Esophagus muscularis mucosa (tissue), 4 donors: ENCODE measurements at regions not wholly inside any gene's neighbourhood (a gene's known extent, or its start where the extent isn't known, plus 50 kb on each side); places are given as distances from the start of the nearest gene placed in this dataset.
"Not testable (repeated sequence)": the region's sequence is repeated elsewhere in the genome, so short reads cannot be mapped to it uniquely, and the experiment has no call there.

Source experiments
- DNase-seq: peaks from one replicate; pipeline ENCODE4 v3.0.0-alpha.2; 2017; ENCODE audit errors: extremely low spot score
- H3K27ac ChIP-seq, 4 donors: fragments of 200-600 bp; sonication (generic); replicated peaks in 1 of 4; 1 replicate in 3 of 4; 2 replicates in 1 of 4; pipeline ENCODE4 v1.5.1; 2016 to 2019; ENCODE audit warnings: mild to moderate bottlenecking in 1 of 4
- H3K27me3 ChIP-seq, 4 donors: fragments of 200-600 bp; sonication (generic); one replicate each; pipeline versions ENCODE4 v1.5.1 to v1.6.0; 2016 to 2019
- H3K36me3 ChIP-seq, 4 donors: fragments of 200-600 bp; sonication (generic); one replicate each; pipeline ENCODE4 v1.5.1; 2016 to 2019
- H3K4me1 ChIP-seq, 4 donors: fragments of 200-600 bp; sonication (generic); one replicate each; pipeline ENCODE4 v1.5.1; 2016 to 2019
- H3K4me3 ChIP-seq, 4 donors: fragments of 200-600 bp; sonication (generic); 1 replicate in 2 of 4; 2 replicates in 2 of 4; pipeline ENCODE4 v1.5.1; 2016 to 2019; ENCODE audit warnings: mild to moderate bottlenecking in 4 of 4, moderate library complexity in 1 of 4
- H3K9me3 ChIP-seq, 4 donors: fragments of 200-600 bp; sonication (generic); 1 replicate in 3 of 4; 2 replicates in 1 of 4; pipeline ENCODE4 v1.5.1; 2016 to 2019
- CTCF ChIP-seq, 3 experiments: fragments of 200-600 bp in 2 of 3; fragments of 450-650 bp in 1 of 3; sonication (generic) in 2 of 3; IDR thresholded peaks; one replicate each; pipeline ENCODE4 v1.5.1; 2017 to 2019; ENCODE audit warnings: antibody characterized with exemption in 3 of 3, mild to moderate bottlenecking in 2 of 3, moderate library complexity in 1 of 3
- EP300 ChIP-seq: sonication (generic); formaldehyde crosslinking; IDR thresholded peaks from one replicate; pipeline ENCODE4 v1.6.1; 2017; ENCODE audit warnings: antibody characterized with exemption
- POLR2A ChIP-seq: fragments of 450-650 bp; IDR thresholded peaks from one replicate; pipeline ENCODE4 v1.6.1; 2017; ENCODE audit warnings: antibody characterized with exemption, moderate library complexity, mild to moderate bottlenecking, low read depth
- POLR2AphosphoS5 ChIP-seq, 2 donors: sonication (generic); formaldehyde crosslinking; IDR thresholded peaks; one replicate each; pipeline ENCODE4 v1.6.1; 2017; ENCODE audit warnings: antibody characterized with exemption in 2 of 2
- WGBS: methylation state at CpG from one replicate; pipeline ENCODE4 v1.1.5; 2018; 5-methylcytosine and 5-hydroxymethylcytosine counted together
- intact Hi-C: fragments of 100-400 bp; cut with DNase I; formaldehyde crosslinking; loops from one replicate; pipeline ENCODE4 v1.15.1; 2023

- intact Hi-C loops: no loop called here
- DNase-seq: no peak
- H3K27me3 ChIP-seq: no peaks in the 10 kb centered on the region
- no peaks in the 10 kb centered on the region for H3K9me3 ChIP-seq
- no peak for TF ChIP-seq POLR2A
- no peak for TF ChIP-seq EP300
- no peak for TF ChIP-seq CTCF (IDR thresholded peaks at IDR 0.05)
- TF ChIP-seq POLR2AphosphoS5 (IDR thresholded peaks at IDR 0.05): no peak
- 93% methylated on average over 6 of the region's 6 CpGs for WGBS
- no peak overlapping the region for H3K4me3 ChIP-seq
- no peak overlapping the region for H3K27ac ChIP-seq
- H3K4me1 ChIP-seq: peaks cover 0 to 18% (median 14%) of the 10 kb centered on the region in 4 donors
- no peaks in the 10 kb centered on the region for H3K36me3 ChIP-seq
Observed at GRCh38 chr18:34951625-34952379, 89.4 kb upstream of the MAPRE2 start.

- no peaks in the 10 kb centered on the region for H3K27me3 ChIP-seq
- no peak for TF ChIP-seq CTCF (IDR thresholded peaks at IDR 0.05)
- no peak for TF ChIP-seq EP300
- TF ChIP-seq POLR2A: no peak
- TF ChIP-seq POLR2AphosphoS5 (IDR thresholded peaks at IDR 0.05): no peak
- peaks cover 8 to 20% (median 10%) of the 10 kb centered on the region in 4 donors for H3K4me1 ChIP-seq
- no peak overlapping the region for H3K4me3 ChIP-seq
- DNase-seq: no peak
- intact Hi-C loops: no loop called here
- 92% methylated on average over 2 of the region's 2 CpGs for WGBS
- H3K36me3 ChIP-seq: no peaks in the 10 kb centered on the region
- H3K9me3 ChIP-seq: no peaks in the 10 kb centered on the region
- H3K27ac ChIP-seq: no peak overlapping the region
Observed at GRCh38 chr18:34953212-34953611, 88.0 kb upstream of the MAPRE2 start.

GRCh38 chr18:34955494-34955893, 85.7 kb upstream of the MAPRE2 start:
- H3K9me3 ChIP-seq, intact Hi-C loops, DNase-seq, H3K27me3 ChIP-seq, H3K27ac ChIP-seq, H3K4me3 ChIP-seq, H3K36me3 ChIP-seq: not testable (repeated sequence)
- H3K4me1 ChIP-seq: peaks cover 7 to 18% (median 10%) of the 10 kb centered on the region in 4 donors

GRCh38 chr18:34956663-34957062, 84.5 kb upstream of the MAPRE2 start:
- Histone ChIP-seq H3K27me3 (no peaks in the 10 kb centered on the region), H3K4me1 (peaks cover 7 to 18% (median 10%) of the 10 kb centered on the region in 4 donors), H3K27ac (peak overlapping the region in 3 of 4 donors; percentile 7 to 56 (median 20)), H3K36me3 (no peaks in the 10 kb centered on the region), H3K9me3 (no peaks in the 10 kb centered on the region), H3K4me3 (no peak overlapping the region)
- DNase-seq: no peak
- intact Hi-C loops: no loop called here
- no peak for TF ChIP-seq POLR2AphosphoS5 (IDR thresholded peaks at IDR 0.05)
- TF ChIP-seq POLR2A: no peak
- TF ChIP-seq CTCF (IDR thresholded peaks at IDR 0.05): no peak
- no peak for TF ChIP-seq EP300

- TF ChIP-seq POLR2A (no peak), EP300 (no peak), CTCF (IDR thresholded peaks at IDR 0.05) (no peak), POLR2AphosphoS5 (IDR thresholded peaks at IDR 0.05) (no peak)
- no peak overlapping the region for H3K4me3 ChIP-seq
- peaks cover 7 to 18% (median 10%) of the 10 kb centered on the region in 4 donors for H3K4me1 ChIP-seq
- DNase-seq: no peak
- no peaks in the 10 kb centered on the region for H3K27me3 ChIP-seq
- WGBS: 77% methylated on average over 3 of the region's 3 CpGs
- intact Hi-C loops: no loop called here
- no peaks in the 10 kb centered on the region for H3K36me3 ChIP-seq
- peak overlapping the region; percentile 7 to 56 (median 28) for H3K27ac ChIP-seq
- H3K9me3 ChIP-seq: no peaks in the 10 kb centered on the region
Observed at GRCh38 chr18:34957119-34957863, 83.9 kb upstream of the MAPRE2 start.
